IMR-90 (cell line): ENCODE measurements at regions not wholly inside any gene's neighbourhood (a gene's known extent, or its start where the extent isn't known, plus 50 kb on each side); places are given as distances from the start of the nearest gene placed in this dataset.

Experiments
- BHLHE40 ChIP-seq: fragments of 150-350 bp; IDR thresholded peaks from 2 replicates; pipeline ENCODE4 v1.6.1; 2016; ENCODE audit warnings: mild to moderate bottlenecking, low read depth, low read length
- CEBPB ChIP-seq: IDR thresholded peaks from 2 replicates; pipeline ENCODE4 v1.6.1; 2012; ENCODE audit warnings: low read depth, low read length, improper control_type of control experiment
- CHD1 ChIP-seq: IDR thresholded peaks from 2 replicates; pipeline ENCODE4 v1.6.1; 2012; ENCODE audit warnings: low read depth, low read length, improper control_type of control experiment
- CTCF ChIP-seq: conservative IDR thresholded peaks from 2 replicates; pipeline ENCODE4 v1.5.1; 2012; ENCODE audit warnings: mild to moderate bottlenecking, low read depth, low read length, improper control_type of control experiment
- ELK1 ChIP-seq: fragments of 150-350 bp; IDR thresholded peaks from 2 replicates; pipeline ENCODE4 v1.6.1; 2016; ENCODE audit warnings: low read depth, mild to moderate bottlenecking, low read length, moderate library complexity, borderline replicate concordance
- FOS ChIP-seq: fragments of 150-350 bp; IDR thresholded peaks from 2 replicates; pipeline ENCODE4 v1.6.1; 2016; ENCODE audit warnings: low read depth, low read length
- MAZ ChIP-seq: IDR thresholded peaks from 2 replicates; pipeline ENCODE4 v1.6.1; 2012; ENCODE audit warnings: low read depth, mild to moderate bottlenecking, low read length, improper control_type of control experiment, moderate library complexity, borderline replicate concordance
- NFE2L2 ChIP-seq: fragments of 150-350 bp; IDR thresholded peaks from 2 replicates; pipeline ENCODE4 v1.6.1; 2016; ENCODE audit warnings: low read depth, mild to moderate bottlenecking, low read length
- POLR2A ChIP-seq: IDR thresholded peaks from 2 replicates; pipeline ENCODE4 v1.6.1; 2012; ENCODE audit warnings: mild to moderate bottlenecking, low read depth, low read length
- RAD21 ChIP-seq: IDR thresholded peaks from 2 replicates; pipeline ENCODE4 v1.6.1; 2012; ENCODE audit warnings: low read length, improper control_type of control experiment
- RCOR1 ChIP-seq: IDR thresholded peaks from 2 replicates; pipeline ENCODE4 v1.6.1; 2012; ENCODE audit warnings: mild to moderate bottlenecking, low read length, improper control_type of control experiment; ENCODE audit not compliant: insufficient replicate concordance
- RFX5 ChIP-seq: IDR thresholded peaks from 2 replicates; pipeline ENCODE4 v1.8.0; 2012; ENCODE audit warnings: low read depth, mild to moderate bottlenecking, low read length, moderate library complexity
- SMC3 ChIP-seq: fragments of 150-350 bp; IDR thresholded peaks from 2 replicates; pipeline ENCODE4 v1.6.1; 2016; ENCODE audit warnings: low read depth, mild to moderate bottlenecking, antibody characterized with exemption, low read length, moderate library complexity
- USF2 ChIP-seq: fragments of 150-350 bp; IDR thresholded peaks from 2 replicates; pipeline ENCODE4 v1.6.1; 2017; ENCODE audit warnings: mild to moderate bottlenecking, antibody characterized with exemption, low read length, low read depth

GRCh38 chr3:35254917-35255316 lies 384.4 kb upstream of the ARPP21 start:
- TF ChIP-seq CTCF (no peak), POLR2A (no peak), MAZ (no peak), SMC3 (no peak), USF2 (no peak), RAD21 (no peak), BHLHE40 (no peak), FOS (no peak), RFX5 (no peak), CEBPB (no peak), RCOR1 (no peak), ELK1 (no peak), NFE2L2 (no peak), CHD1 (no peak)
